ENCODE measurements at regions not wholly inside any gene's neighbourhood (a gene's known extent, or its start where the extent isn't known, plus 50 kb on each side); places are given as distances from the start of the nearest gene placed in this dataset.

GRCh38 chr3:117630469-117630868 lies 920.9 kb downstream of the TUSC7 start:
- TF ChIP-seq, protein P1, sequence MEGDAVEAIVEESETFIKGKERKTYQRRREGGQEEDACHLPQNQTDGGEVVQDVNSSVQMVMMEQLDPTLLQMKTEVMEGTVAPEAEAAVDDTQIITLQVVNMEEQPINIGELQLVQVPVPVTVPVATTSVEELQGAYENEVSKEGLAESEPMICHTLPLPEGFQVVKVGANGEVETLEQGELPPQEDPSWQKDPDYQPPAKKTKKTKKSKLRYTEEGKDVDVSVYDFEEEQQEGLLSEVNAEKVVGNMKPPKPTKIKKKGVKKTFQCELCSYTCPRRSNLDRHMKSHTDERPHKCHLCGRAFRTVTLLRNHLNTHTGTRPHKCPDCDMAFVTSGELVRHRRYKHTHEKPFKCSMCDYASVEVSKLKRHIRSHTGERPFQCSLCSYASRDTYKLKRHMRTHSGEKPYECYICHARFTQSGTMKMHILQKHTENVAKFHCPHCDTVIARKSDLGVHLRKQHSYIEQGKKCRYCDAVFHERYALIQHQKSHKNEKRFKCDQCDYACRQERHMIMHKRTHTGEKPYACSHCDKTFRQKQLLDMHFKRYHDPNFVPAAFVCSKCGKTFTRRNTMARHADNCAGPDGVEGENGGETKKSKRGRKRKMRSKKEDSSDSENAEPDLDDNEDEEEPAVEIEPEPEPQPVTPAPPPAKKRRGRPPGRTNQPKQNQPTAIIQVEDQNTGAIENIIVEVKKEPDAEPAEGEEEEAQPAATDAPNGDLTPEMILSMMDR (conservative IDR thresholded peaks at IDR 0.05; ENCODE audit: low read depth, low read length), result no peak
- TF ChIP-seq EZH2 (IDR thresholded peaks at IDR 0.05; ENCODE audit: low read length, unreplicated experiment), result no peak

Data from PC-3 (cell line).